HL-60/S4 treated with retinoic acid at 250 ng/mL for 4 days and 3 days (cell line): ENCODE measurements at regions not wholly inside any gene's neighbourhood (a gene's known extent, or its start where the extent isn't known, plus 50 kb on each side); places are given as distances from the start of the nearest gene placed in this dataset.

Source experiments
- in situ Hi-C: fragments of 300-500 bp; cut with MboI; formaldehyde crosslinking; loops from 2 replicates; pipeline ENCODE4 v1.7.0; 2022; ENCODE audit warnings: low sequenced_read_pairs

DNA sequence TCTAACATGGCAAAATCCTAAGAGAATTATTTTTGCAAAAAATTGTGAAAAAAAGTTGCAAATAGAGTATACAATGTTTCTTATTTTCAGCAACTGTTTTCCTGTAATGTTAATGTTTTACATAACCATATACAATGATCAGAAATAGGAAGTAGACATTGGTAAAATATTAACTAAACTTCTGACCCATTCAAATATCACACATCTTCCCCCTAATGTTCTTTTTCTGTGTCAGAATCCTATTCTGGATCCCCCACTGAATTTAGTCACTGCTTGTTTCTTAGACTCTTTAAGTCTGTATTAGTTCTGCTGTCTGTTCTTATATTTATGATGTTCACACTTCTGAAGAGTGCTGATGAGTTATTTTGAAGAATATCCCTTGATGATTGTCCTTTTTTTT, 62.0 kb downstream of the HFE start:
- in situ Hi-C loops, result no loop called here

DNA sequence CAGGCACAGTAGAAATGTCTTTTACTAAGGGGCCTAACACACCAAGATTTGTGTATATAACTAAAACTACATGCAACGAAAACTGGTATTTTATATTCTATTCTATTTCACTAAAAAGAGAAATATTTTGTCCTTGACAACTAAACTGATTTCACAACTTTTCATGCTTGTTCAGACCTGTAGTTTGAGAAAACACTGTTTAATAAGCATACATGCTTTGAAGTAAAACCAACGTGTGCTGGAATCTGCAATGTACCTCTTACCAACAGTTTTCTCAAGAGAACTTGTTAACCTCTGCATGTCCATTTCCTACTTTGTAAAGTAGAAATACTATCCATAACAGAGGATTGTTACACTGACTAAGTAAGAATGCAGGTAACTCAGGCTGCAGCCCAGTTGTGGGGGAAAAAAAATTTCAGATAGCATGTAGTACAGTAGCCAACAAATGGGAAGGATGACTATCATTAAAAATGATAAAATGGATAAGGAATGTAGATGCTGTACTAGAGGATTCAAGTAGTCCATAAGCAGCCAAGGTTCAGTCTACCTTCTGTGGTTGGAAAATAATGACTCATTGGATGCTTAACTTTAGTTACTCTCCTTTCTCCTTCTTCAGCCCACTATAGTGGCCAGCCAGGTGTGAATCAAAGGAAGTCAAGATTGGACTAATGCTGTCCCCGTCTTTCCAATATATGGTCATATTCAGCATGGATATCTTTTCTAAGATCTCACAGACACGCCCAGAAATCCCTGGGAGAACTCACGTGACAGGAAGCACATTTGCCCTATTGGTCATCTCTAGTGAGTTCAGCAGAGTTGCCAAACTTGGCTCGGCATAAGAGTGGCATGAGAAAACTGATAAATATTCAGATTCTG, 65.2 kb downstream of the HFE start:
- in situ Hi-C loops, result no loop called here

DNA sequence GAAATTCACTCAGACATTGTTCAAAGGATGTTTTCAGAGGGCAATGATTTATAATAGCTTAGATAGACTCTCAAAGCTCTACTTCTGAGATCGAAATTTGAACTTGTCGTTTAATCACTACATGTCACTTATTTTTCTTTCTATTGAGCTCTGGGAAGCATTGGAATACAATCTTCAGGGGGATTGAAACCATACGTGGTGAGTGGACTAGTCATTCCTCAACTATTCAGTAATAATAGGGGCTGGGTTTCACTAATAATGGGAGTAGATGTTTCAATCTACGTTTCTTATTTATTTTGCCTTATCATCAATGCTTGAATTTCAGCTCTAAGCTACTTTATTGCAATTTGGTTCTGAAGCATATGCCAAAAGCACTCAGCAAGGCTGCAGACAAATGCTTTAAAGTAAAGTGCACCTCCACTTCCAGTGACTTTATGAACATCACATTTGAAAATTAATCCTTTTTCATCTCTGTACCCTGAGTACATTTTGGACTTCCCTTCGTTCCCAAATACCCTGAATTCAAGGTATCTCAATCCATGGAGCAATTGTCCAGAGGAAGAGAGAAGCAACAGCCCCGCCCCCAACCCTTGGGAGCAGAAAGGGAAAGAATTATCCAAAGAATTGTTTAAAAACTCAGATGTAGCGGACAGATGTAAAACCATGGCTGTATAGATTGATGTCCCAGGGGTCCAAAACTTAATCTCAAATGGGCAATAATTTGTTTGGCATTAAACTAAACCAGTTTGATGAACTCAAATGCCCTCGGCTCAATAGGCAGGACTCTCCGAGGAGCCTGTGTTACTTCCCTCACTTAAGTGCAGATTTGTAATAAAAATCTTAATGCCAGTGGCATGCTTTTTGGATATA, 68.1 kb downstream of the HFE start:
- in situ Hi-C loops, result no loop called here

DNA sequence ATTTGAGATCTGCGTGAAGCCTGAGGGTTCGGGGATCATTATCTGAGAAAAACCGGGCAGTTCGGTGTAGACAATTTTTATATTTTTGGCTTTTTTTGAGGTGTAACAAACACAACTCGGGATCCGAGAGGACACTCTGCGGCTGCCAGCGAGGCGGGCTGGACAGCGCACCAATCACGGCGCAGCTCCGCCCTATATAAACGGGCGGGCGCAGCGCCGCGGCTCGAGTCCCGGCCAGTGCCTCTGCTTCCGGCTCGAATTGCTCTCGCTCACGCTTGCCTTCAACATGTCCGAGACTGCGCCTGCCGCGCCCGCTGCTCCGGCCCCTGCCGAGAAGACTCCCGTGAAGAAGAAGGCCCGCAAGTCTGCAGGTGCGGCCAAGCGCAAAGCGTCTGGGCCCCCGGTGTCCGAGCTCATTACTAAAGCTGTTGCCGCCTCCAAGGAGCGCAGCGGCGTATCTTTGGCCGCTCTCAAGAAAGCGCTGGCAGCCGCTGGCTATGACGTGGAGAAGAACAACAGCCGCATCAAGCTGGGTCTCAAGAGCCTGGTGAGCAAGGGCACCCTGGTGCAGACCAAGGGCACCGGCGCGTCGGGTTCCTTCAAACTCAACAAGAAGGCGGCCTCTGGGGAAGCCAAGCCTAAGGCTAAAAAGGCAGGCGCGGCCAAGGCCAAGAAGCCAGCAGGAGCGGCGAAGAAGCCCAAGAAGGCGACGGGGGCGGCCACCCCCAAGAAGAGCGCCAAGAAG, 69.0 kb downstream of the HFE start:
- in situ Hi-C loops, result no loop called here

DNA sequence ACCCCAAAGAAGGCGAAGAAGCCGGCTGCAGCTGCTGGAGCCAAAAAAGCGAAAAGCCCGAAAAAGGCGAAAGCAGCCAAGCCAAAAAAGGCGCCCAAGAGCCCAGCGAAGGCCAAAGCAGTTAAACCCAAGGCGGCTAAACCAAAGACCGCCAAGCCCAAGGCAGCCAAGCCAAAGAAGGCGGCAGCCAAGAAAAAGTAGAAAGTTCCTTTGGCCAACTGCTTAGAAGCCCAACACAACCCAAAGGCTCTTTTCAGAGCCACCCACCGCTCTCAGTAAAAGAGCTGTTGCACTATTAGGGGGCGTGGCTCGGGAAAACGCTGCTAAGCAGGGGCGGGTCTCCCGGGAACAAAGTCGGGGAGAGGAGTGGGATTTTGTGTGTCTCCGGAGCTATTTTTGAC, 69.6 kb downstream of the HFE start:
- in situ Hi-C loops, result no loop called here

DNA sequence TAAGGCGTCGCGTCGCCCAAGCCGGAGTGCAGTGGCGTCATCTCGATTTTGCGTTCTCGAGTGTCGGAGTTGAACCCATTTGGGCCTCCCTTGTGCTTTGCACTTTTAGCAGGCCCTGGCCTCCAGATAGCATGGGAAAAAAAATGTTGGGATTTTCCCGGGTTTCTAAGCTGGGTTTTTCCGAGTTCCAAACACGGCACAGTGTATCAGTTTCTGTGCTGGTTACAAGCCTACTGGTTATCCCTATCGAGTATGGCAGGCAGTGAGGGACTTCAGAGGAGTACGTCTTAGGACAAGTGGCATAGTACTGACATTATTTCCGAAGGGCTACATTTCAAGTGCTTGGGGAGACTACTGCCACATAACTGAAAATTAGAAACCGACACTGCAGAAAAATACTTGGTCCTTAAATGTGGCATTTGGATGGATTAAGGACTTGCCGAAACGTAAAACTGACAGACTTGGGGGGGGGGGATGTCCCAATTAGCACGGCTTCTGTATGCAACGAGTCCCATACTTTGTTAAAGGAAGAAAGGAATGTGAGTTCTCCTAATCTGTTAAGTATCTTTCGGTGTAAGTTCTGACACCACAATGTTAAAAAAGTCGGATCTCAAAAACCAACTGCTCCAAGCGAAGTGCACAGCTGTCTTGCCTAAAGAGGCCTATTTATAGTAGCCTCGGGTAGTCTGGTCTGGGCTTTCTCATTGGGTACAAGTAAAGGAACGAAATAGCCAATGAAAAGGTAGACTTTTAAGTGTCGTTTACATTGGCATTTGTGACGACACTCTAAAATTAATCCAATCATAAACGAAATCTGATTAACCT, 70.2 kb downstream of the HFE start:
- in situ Hi-C loops, result no loop called here

DNA sequence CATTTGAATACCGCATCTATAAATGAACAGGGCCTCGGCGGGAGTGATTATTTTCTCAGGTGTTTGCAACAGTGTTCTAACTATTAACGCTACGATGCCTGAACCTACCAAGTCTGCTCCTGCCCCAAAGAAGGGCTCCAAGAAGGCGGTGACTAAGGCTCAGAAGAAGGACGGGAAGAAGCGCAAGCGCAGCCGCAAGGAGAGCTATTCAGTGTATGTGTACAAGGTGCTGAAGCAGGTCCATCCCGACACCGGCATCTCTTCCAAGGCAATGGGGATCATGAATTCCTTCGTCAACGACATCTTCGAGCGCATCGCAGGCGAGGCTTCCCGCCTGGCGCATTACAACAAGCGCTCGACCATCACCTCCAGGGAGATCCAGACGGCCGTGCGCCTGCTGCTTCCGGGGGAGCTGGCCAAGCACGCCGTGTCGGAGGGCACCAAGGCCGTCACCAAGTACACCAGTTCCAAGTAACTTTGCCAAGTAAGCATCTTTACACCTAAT, 70.9 kb downstream of the HFE start:
- in situ Hi-C loops, result no loop called here

DNA sequence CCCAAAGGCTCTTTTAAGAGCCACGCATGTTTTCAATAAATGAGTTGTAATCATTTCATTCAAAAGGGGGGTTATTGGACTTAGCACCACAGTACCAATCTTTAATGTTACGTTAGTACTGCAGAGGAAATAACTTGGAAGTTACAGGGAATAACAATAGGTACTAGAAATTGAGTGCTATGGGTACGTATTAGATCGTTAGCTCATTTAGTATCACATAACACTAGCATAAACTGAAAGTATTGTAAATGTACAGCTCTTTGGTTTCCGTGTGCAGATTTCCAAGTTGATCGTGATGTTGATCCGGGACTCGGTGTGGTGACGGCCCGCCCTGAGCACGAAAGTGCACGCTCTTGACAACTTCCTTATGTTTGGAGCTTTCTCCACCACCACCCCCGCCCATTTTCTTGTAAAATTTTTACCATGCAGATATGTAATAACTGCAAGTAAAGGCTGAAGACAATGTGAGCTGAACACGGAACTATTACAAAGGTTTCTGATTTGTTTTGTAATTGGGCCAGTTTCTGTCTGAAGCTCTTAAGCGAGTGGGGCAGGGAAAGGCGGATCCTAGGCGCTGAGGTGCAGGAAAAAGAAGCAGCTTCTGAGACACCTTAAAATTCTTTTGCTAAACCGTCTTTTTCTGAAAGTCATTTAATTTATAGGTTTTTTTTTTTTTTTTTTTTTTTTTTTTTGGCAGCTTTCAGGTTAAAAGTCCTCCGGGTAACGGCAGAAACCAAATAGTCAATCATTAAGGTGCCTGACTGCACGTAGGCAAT, 71.5 kb downstream of the HFE start:
- in situ Hi-C loops, result no loop called here

DNA sequence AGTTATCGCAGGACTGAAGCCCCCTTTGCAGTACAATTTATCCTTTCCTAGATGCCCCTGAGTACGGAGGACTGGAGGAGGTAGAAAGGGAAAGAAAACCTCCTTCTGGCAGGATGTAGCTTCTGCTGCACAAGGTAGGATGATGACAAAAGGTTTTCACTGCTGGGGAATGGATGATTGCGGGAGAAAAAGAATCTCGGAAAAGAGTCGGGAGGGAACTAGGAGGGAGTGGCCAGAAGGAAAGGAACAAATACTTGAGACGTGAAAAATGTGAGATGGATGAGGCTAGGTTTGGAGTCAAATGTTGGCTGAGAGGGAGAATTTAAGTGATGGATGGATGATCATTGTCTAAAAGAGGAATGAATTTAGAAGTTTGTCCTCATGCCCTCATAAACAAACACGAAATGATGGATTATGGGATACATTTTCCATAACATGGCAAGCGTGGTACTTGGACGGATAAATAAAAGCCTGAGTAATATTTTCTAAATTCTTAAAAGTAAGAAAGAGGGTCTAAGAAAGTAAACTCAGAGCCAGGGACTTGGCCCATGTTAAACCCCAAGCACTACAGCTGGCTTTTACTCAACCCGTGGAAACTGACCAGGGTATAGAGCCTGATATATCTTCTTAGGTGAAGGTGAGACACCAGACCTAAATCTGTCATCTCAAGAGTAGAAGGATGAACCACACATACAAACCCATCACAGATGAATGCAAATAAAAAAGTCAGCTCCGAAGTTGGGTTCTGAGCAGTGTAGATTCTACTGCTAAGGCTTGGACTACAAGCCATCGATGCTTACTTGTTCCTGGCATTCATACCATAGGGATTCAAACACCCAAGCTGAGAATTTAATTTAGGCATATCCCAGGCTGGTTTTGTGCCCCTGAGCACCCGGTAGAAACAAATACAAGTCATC, 72.4 kb downstream of the HFE start:
- in situ Hi-C loops, result no loop called here

DNA sequence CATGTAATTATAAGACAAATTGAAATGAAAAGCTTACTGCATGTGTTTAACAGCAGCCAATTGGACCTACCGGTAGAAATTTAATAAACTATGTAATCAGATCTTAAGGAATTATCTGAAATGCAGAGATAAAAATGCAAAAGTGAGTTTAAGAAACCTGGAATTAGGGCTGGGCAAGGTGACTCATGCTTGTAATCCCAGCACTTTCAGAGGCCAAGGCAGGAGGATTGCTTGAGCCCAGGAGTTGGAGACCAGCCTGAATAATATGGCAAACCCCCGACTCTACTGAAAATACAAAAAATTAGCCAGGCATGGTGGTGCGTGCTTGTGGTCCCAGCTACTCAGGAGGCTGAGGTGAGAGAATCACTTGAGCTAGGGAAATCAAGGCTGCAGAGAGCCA, 74.1 kb downstream of the HFE start:
- in situ Hi-C loops, result no loop called here

DNA sequence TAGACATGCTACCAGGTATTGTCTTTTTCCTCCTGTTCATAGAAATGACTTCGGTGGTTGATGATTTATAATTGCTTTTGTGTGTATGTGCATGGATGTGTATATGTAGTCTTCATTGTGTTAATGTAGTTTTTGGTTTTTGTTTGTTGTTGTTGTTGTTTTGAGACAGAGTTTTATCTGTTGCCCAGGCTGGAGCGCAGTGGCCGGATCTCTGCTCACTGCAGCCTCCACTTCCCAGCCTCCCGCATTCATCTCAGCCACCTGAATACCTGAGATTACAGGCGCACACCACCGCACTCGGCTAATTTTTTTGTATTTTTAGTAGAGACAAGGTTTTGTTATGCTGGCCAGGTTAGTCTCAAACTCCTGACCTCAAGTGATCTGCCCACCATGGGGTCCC, 75.2 kb downstream of the HFE start:
- in situ Hi-C loops, result no loop called here

DNA sequence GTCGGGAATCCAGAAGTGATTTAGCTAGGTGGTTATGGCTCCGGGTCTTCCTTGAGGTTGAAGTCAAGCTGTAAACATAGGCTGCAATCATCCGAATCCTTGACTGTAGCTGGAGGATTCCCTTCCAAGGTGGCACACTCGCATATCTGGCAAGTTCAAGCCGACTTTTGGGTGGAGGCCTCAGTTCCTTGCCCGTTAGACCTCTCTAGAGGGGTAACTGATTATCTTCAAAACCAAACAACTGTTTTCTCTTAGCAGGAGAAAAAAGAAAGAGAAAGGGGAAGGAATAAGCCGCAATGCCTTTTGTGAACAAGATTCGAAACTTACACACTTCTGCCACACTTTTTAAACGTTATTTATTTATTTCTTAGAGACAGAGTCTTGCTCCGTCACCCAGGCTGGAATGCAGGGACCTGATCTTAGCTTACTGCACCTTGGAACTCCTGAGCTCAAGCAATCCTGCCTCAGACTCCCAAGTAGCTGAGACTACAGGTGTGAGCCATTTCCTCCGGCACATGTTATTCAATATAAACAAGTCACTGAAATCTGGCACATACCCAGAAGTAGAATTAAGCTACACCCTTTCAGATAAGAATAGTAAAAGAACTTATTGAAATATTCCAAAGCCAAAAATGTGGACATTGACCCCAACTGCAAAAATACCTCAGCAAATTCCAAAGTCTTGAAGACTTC, 76.3 kb downstream of the HFE start:
- in situ Hi-C loops, result no loop called here

DNA sequence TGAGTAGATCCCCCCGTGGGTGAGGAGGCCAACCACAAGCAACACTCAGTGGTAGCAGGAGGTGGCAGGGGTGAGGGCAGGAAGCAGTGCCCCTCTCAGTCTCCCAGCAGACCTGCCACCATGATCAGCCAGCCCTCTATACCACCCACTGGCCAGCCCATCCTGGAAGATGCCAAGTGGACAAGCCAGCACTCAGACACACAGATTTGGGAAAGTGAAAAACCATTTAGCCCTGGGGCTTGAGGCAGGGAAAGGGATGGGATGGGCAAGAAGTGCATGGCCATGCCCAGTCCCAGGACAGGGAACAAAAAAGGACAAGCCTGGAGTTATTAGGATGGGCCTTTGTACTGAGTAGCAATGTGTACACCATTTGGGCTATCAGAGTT, 76.9 kb downstream of the HFE start:
- in situ Hi-C loops, result no loop called here

DNA sequence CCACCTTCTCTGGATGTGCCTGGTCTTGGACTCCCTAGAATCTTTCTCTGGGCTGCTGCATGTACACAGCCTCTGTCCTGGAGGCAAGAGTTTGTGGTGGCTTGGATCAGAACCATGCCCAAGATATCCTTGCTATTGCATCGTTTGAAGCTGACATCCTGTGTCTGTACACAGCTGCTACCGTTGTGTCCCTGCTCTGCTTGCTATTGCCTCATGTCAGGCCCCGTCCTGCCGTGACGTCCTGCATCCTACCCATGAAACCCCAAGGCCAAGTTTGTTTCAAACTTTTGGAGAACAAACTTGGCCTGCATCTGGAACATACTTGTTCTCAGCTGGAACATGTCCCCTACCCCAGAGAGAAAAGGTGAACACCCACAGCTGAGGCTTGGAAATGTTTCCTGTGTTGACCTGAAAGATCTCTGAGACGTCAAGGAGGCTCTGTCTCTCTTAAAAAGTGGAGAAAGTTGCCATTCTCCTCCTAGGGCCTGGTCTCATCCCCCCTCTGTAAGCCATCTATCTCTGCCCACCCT, 78.1 kb downstream of the HFE start:
- in situ Hi-C loops, result no loop called here

DNA sequence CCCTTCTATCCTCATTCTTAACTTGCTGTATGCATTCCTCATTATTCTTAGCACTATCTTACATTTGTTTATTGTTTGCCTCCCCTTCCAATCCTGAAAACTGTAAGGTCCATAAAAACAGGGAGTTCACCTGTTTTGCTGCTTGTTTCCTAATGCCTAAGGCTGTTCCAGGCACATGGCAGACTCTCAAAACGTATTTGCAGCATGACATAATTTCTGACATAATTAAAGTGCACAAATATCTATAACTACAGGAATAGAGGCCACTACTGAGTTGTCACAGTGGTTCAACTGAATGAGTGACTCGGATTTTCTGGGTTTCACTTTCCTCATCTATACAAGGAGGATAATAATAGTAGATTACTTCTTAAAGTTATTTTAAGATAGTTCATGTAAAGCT, 83.0 kb downstream of the HFE start:
- in situ Hi-C loops, result no loop called here

DNA sequence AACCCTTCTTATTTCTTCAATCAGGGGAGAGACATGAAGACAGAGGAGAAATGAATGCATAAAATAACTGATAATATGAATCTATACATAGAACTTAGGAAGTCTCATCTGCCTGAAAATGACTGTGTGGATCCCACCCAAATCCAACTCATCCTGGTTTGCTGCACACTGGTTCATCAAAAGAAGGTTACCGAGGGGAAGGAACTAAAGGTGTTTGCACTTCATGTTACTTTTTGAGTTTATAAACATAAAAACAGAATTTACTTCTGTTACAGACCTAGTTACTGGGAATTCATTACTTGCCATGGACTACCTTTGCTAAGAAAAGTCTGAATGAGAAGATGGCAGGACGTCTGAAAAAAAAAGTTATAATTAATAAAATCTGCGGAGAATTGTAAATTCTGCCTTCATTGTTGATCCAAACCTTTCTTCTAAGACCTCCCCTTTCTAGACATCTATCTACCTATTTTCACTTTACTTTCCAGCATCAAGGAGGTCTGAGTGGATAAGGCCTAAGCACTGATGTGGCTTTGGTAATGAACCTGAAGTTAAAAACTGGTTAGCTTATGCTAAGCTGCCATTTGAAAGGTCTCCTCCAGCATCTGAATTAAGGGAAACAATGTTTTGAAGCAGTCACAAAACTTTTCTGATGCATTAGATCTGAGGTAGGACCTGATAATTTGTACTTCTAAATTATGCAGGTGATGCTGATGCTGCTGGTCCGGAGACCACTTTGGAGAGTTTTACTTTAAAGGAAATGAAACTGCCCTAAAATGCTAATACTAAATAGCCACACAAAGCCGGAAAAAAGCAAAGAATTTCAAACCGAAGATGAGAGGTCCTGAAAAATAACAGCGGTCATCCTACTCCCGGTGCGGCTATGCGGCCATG, 84.0 kb downstream of the HFE start:
- in situ Hi-C loops, result no loop called here

DNA sequence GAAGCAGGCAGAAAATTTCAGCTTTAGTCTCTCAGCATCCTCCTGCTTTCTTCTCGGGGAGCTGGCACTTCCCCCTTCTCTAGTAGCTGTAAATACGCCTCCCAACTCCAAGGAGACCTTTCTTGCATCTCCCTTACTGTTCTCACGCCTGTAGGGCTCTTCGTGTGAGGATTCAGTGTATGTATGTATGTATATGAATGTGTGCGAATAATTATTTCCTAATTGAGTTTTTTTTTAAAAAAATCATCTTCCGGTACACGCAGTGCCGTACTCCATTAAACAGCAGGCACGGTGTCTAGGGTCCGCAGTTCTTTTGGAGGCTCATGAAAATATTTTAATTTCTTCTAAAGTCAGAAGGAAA, 85.4 kb downstream of the HFE start:
- in situ Hi-C loops, result no loop called here
